H1 (cell line): ENCODE measurements at regions not wholly inside any gene's neighbourhood (a gene's known extent, or its start where the extent isn't known, plus 50 kb on each side); places are given as distances from the start of the nearest gene placed in this dataset.

ENCODE experiments used
- BRCA1 ChIP-seq: IDR thresholded peaks from 2 replicates; pipeline ENCODE4 v1.6.1; 2012; ENCODE audit warnings: low read depth, low read length, improper control_type of control experiment
- CREB1 ChIP-seq: IDR thresholded peaks from 2 replicates; pipeline ENCODE4 v1.6.1; 2012; ENCODE audit warnings: inconsistent platforms
- CTCF ChIP-seq, 3 experiments: IDR thresholded peaks; 1 replicate in 2 of 3; 2 replicates in 1 of 3; pipeline versions ENCODE4 v1.5.1 to v1.6.1; 2011; ENCODE audit warnings: low read length in 3 of 3, mild to moderate bottlenecking in 3 of 3, inconsistent platforms in 2 of 3, low read depth in 1 of 3, moderate library complexity in 1 of 3; ENCODE audit not compliant: insufficient read depth in 1 of 3; ENCODE audit errors: control extremely low read depth in 1 of 3
- POLR2AphosphoS5 ChIP-seq: IDR thresholded peaks from 2 replicates; pipeline ENCODE4 v1.6.1; 2011; ENCODE audit warnings: low read depth, low read length
- USF2 ChIP-seq: IDR thresholded peaks from 2 replicates; pipeline ENCODE4 v1.6.1; 2011; ENCODE audit warnings: low read length, improper control_type of control experiment
- ZNF274 ChIP-seq: IDR thresholded peaks from 2 replicates; pipeline ENCODE4 v1.7.0; 2012; ENCODE audit warnings: low read length, borderline replicate concordance; ENCODE audit errors: extremely low read depth

GRCh38 chr3:168497741-168498140, 402.0 kb upstream of the GOLIM4 start:
- TF ChIP-seq CTCF (IDR thresholded peaks at IDR 0.05; ENCODE audit: control extremely low read depth in 1 of 3, insufficient read depth in 1 of 3, low read depth in 1 of 3, low read length in 3 of 3) (no peak), ZNF274 (no peak), CREB1 (no peak), USF2 (no peak), POLR2AphosphoS5 (no peak), BRCA1 (no peak)
